Immature natural killer cell (primary cell): ENCODE measurements at regions not wholly inside any gene's neighbourhood (a gene's known extent, or its start where the extent isn't known, plus 50 kb on each side); places are given as distances from the start of the nearest gene placed in this dataset.
"Not testable (repeated sequence)": the region's sequence is repeated elsewhere in the genome, so short reads cannot be mapped to it uniquely, and the experiment has no call there.

Source experiments
- DNase-seq, 3 donors: peaks; one replicate each; pipeline ENCODE4 v3.0.0; 2022; ENCODE audit warnings: mixed read lengths in 1 of 3
- H3K27ac Mint-ChIP-seq, 6 donors: one replicate each; pipeline ENCODE4 v1.8.0; 2020; ENCODE audit warnings: mixed read lengths in 6 of 6, mild to moderate bottlenecking in 5 of 6, inconsistent platforms in 4 of 6, moderate library complexity in 3 of 6
- H3K27me3 Mint-ChIP-seq, 3 donors: one replicate each; pipeline ENCODE4 v1.8.0; 2020 to 2021; ENCODE audit warnings: low read depth in 3 of 3, mild to moderate bottlenecking in 3 of 3, mixed read lengths in 3 of 3, moderate library complexity in 3 of 3, inconsistent platforms in 1 of 3
- H3K36me3 Mint-ChIP-seq, 3 donors: one replicate each; pipeline ENCODE4 v1.8.0; 2020; ENCODE audit warnings: mixed read lengths in 3 of 3, inconsistent platforms in 2 of 3, mild to moderate bottlenecking in 2 of 3
- H3K4me1 Mint-ChIP-seq, 2 donors: one replicate each; pipeline ENCODE4 v1.8.0; 2020; ENCODE audit warnings: inconsistent platforms in 2 of 2, mild to moderate bottlenecking in 2 of 2, mixed read lengths in 2 of 2, moderate library complexity in 1 of 2
- H3K4me3 Mint-ChIP-seq, 5 donors: one replicate each; pipeline ENCODE4 v1.8.0; 2020; ENCODE audit warnings: mild to moderate bottlenecking in 5 of 5, mixed read lengths in 5 of 5, inconsistent platforms in 3 of 5, moderate library complexity in 3 of 5
- H3K9me3 Mint-ChIP-seq, 6 donors: one replicate each; pipeline ENCODE4 v1.8.0; 2020; ENCODE audit warnings: mild to moderate bottlenecking in 6 of 6, mixed read lengths in 6 of 6, inconsistent platforms in 4 of 6, moderate library complexity in 3 of 6

DNA sequence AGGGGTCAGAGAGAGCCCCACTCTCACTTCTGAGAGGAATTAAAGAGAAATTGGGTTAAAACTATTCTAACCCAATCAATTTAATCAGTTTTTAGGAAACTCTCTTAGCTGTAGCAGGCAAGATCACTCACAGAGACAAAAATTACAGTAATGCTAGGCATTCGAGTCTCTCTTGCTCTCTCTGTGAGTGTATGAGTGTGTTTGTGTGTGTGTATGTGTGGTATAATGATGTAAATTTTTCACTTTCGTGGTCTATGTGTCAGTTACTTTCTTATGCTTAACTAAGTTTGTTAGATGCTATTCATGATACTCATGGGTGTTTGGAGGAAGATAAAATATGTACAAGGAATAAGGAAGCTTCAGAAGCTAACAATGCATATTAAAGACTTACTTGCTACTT, 131.3 kb downstream of the FASLG start:
- Mint-ChIP-seq H3K27ac (peak overlapping the region in 1 of 6 donors; percentile 24), H3K4me3 (no peak overlapping the region), H3K27me3 (peaks cover 0 to 3% (median 3%) of the 10 kb centered on the region in 3 donors), H3K4me1 (peaks cover 18 to 26% of the 10 kb centered on the region in 2 donors), H3K9me3 (peaks cover 0 to 1% (median 0%) of the 10 kb centered on the region in 6 donors), H3K36me3 (no peaks in the 10 kb centered on the region)
- DNase-seq, result no peak

DNA sequence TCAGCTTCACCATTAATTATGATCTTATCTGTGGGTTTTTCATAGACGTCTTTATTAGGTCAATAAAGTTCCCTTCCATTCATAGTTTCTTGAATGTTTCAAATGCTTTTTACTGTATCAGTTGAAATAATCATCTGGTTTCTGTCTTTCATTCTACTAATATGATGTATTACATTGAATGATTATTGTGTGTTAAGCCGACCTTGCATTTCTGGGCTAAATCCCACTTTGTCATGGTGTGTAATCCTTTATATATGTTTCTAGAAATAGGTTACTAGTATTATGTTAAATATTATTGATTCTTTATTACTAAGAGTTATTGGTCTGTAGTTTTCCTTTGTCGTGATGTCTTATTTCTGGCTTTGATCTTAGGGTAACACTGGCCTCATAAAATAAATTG, 134.9 kb downstream of the FASLG start:
- Mint-ChIP-seq H3K27me3 (peaks cover 0 to 3% (median 3%) of the 10 kb centered on the region in 3 donors), H3K9me3 (no peaks in the 10 kb centered on the region), H3K4me3 (no peak overlapping the region), H3K36me3 (peaks cover 0 to 5% (median 3%) of the 10 kb centered on the region in 3 donors), H3K4me1 (peaks cover 18 to 21% of the 10 kb centered on the region in 2 donors), H3K27ac (no peak overlapping the region)
- no peak for DNase-seq

DNA sequence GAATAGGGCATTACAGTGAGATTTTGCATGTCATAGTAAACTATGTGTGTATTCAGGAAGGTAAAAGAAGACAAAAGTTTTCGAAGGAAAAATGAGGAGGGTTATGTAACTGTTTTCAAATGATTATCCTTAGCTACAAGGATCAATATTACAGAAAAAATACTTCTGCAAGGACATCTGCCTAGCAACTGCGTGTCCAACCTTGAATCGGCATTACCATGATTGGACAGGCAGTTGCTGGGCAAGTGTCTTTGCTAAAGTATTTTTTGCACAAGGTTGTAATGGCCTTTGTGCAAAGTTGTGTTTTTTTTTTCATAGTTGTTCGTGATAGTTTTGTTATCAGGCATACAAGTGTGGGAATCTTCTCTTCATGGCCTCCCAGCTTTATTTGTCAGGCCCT, 136.8 kb downstream of the FASLG start:
- Mint-ChIP-seq H3K27me3 (peaks cover 0 to 3% (median 2%) of the 10 kb centered on the region in 3 donors), H3K36me3 (peaks cover 0 to 5% (median 3%) of the 10 kb centered on the region in 3 donors), H3K4me1 (peaks cover 2 to 3% of the 10 kb centered on the region in 2 donors), H3K4me3 (no peak overlapping the region), H3K9me3 (no peaks in the 10 kb centered on the region), H3K27ac (no peak overlapping the region)
- no peak for DNase-seq

DNA sequence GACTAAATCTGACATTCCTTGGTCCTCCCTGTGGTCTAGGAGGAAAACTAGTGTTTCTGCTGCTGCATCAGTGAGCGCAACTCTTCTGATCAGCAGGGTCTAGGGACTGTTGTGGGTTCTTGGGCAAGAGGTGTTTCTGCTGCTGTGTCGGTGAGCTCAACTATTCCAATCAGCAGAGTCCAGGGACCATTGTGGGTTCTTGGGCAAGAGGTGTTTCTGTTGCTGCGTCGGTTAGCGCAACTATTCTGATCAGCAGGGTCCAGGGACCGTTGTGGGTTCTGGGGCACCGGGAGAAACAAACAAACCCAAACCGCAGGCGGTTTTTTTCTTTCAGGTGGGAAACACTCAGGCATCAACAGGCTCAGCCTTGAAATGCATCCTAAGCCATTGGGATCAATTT, 140.9 kb downstream of the FASLG start:
- H3K36me3 Mint-ChIP-seq, H3K4me3 Mint-ChIP-seq, H3K4me1 Mint-ChIP-seq, DNase-seq, H3K9me3 Mint-ChIP-seq, H3K27me3 Mint-ChIP-seq: not testable (repeated sequence)
- peak overlapping the region in 1 of 6 donors; percentile 41 for H3K27ac Mint-ChIP-seq

DNA sequence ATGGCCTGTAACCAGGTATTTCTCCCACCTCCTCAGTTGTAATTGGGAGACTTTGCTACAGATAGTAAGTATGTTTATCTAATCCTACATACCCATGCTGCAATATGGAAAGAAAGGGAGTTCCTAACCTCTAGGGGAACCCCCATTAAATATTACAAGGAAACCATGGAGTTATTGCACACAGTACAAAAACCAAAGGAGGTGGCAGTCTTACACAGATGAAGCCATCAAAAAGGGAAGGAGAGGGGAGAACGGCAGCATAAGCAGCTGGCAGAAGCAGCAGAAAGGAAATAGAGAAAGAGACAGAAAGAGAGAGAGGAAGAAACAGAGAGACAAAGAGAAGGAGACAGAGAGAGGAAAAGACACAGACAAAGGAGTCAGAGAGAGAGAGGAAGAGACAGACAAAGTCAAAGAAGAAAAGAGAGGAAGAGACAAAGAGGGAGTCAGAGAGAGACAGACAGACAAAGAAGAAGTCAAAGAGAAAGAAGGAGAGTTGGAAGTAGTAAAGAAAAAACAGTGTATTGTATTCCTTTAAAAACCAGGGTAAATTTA, 142.9 kb downstream of the FASLG start:
- Mint-ChIP-seq H3K27me3 (peaks cover 0 to 2% (median 1%) of the 10 kb centered on the region in 3 donors), H3K36me3 (peaks cover 0 to 6% (median under 1%) of the 10 kb centered on the region in 3 donors), H3K4me3 (no peak overlapping the region), H3K9me3 (peaks cover 0 to 7% (median 3%) of the 10 kb centered on the region in 6 donors), H3K27ac (peak overlapping the region in 1 of 6 donors; percentile 63), H3K4me1 (no peaks in the 10 kb centered on the region)
- no peak for DNase-seq

DNA sequence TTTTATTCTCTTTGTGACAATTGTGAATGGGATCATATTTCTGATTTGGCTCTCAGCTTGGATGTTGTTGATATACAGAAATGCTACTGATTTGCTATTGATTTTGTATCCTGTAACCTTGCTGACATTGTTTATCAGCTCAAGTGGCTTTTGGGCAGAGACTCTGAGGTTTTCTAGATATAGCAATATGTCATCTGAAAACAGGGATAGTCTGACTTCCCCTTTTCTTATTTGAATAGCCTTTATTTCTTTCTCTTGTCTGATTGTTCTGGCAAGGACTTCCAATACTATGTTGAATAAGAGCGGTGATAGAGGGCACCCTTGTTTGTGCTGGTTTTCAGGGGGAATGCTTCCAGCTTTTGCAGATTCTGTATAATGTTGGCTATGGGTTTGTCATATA, 150.8 kb downstream of the FASLG start:
- Mint-ChIP-seq H3K27ac (no peak overlapping the region), H3K36me3 (peaks cover 0 to 5% (median under 1%) of the 10 kb centered on the region in 3 donors), H3K4me1 (peaks cover 1 to 12% of the 10 kb centered on the region in 2 donors), H3K9me3 (no peaks in the 10 kb centered on the region), H3K27me3 (peaks cover 0 to 1% (median 0%) of the 10 kb centered on the region in 3 donors), H3K4me3 (no peak overlapping the region)
- DNase-seq, result no peak

DNA sequence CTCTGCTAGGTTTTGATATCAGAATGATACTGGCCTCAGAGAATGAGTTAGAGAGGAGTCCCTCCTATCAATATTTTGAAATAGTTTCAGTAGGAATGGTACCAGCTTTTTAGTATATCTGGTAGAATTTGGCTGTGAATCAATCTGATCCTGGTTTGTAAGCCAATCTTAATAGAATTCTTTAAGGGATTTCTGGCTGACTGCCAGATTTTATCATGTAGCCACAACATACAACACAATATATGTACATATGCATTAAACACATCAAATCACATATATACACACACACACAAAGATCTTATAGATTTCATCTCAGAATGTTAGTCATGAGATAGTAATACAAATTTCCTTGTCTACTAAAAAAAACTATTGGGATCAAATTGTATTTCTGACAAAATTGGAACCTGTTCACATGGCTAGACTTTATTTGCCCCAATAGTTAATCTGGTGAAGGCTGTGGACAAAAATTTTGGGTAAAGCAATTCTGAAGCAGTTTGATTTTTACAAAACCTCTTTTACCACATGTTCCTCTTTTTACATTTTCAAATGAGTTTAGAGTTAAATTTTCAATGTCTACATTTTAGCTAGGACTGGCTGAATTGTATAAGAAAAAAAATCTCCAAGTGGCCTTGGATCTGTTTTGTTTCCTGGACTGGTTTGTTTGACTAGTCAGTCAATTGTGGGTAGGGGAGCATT, 151.7 kb downstream of the FASLG start:
- DNase-seq, result no peak
- H3K27ac Mint-ChIP-seq, result no peak overlapping the region
- H3K9me3 Mint-ChIP-seq, result peaks cover 0 to 2% (median 0%) of the 10 kb centered on the region in 6 donors
- peaks cover 0 to 5% (median 3%) of the 10 kb centered on the region in 3 donors for H3K36me3 Mint-ChIP-seq
- peaks cover 0 to 1% (median 0%) of the 10 kb centered on the region in 3 donors for H3K27me3 Mint-ChIP-seq
- peaks cover 7 to 19% of the 10 kb centered on the region in 2 donors for H3K4me1 Mint-ChIP-seq
- H3K4me3 Mint-ChIP-seq, result no peak overlapping the region

DNA sequence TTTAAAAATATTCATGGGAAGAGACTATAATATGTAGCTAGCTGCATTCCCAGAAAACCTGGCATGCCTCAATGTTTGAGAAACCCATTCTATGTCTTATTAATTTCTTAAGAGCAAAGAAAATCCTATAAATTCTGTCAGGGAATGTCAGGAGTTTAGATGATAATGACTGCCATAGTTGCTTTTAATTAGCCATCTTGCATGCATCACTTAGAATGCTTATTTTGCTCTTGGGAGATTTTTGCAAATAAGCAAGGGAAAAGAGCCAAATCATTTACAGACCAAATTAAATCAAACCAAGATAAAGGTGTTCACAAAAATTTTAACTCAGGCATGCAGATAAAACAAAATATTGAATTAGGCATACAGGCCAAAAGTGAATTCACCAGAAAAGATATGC, 152.8 kb downstream of the FASLG start:
- peaks cover 0 to 2% (median 0%) of the 10 kb centered on the region in 6 donors for H3K9me3 Mint-ChIP-seq
- peaks cover 0 to 1% (median 0%) of the 10 kb centered on the region in 3 donors for H3K27me3 Mint-ChIP-seq
- H3K27ac Mint-ChIP-seq, result peak overlapping the region in 1 of 6 donors; percentile 8
- peaks cover 18 to 30% of the 10 kb centered on the region in 2 donors for H3K4me1 Mint-ChIP-seq
- DNase-seq, result no peak
- H3K36me3 Mint-ChIP-seq, result peaks cover 0 to 5% (median 3%) of the 10 kb centered on the region in 3 donors
- H3K4me3 Mint-ChIP-seq, result no peak overlapping the region

DNA sequence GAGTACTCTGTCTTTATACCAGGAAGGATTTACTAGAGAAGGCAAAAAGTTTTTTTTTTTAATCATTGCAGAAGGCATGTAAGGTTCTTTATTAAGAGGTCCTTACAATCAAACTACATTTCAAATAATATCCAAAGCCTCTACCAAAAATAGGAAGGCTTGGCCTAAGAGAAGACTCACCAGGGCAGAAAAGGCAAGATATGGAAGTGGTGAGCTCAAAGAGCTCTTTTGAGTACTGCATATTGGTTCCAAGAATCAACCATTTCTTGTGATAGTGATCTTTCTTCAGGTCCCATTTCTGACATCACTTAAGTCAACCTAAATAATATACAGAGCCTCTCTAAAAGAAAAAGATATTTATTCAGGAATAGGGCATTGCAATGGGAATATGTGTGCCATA, 153.2 kb downstream of the FASLG start:
- H3K27me3 Mint-ChIP-seq, result peaks cover 0 to 2% (median 0%) of the 10 kb centered on the region in 3 donors
- no peak for DNase-seq
- H3K4me3 Mint-ChIP-seq, result no peak overlapping the region
- peaks cover 0 to 5% (median 3%) of the 10 kb centered on the region in 3 donors for H3K36me3 Mint-ChIP-seq
- peaks cover 22 to 34% of the 10 kb centered on the region in 2 donors for H3K4me1 Mint-ChIP-seq
- no peak overlapping the region for H3K27ac Mint-ChIP-seq
- H3K9me3 Mint-ChIP-seq, result peaks cover 0 to 2% (median 0%) of the 10 kb centered on the region in 6 donors

DNA sequence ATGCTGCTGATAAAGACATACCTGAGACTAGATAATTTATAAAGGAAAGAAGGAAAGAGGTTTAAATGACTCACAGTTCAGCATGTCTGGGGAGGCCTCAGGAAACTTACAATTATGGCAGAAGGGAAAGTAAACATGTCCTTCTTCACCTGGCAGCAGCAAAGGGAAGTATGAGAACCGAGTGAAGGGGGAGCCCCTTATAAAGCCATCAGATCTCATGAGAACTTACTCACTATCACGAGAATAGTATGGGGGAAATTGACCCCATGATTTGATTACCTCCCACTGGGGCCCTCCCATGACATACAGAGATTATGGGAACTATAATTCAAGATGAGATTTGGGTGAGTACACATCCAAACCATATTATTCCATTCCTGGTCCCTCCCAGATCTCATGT, 154.4 kb downstream of the FASLG start:
- no peak for DNase-seq
- Mint-ChIP-seq H3K9me3 (peaks cover 0 to 2% (median 0%) of the 10 kb centered on the region in 6 donors), H3K27me3 (peaks cover 0 to 2% (median 0%) of the 10 kb centered on the region in 3 donors), H3K4me3 (no peak overlapping the region), H3K36me3 (peaks cover 0 to 3% (median 0%) of the 10 kb centered on the region in 3 donors), H3K27ac (no peak overlapping the region), H3K4me1 (peaks cover 34 to 46% of the 10 kb centered on the region in 2 donors)

DNA sequence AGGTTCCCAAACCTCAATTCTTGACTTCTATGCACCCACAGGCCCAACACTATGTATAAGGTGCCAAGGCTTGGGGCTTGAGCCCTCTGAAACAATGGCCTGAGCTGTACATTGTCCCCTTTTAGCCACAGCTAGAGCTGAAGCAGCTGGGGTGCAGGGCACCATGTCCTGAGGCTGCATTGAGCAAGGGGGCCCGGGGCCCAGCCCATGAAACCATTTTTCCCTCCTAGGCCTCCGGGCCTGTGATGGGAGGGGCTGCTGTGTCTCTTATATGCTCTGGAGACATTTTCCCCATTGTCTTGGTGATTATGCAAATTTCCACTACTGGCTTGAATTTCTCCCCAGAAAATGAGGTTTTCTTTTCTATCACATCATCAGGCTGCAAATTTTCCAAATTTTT, 155.5 kb downstream of the FASLG start:
- H3K4me1 Mint-ChIP-seq, result peaks cover 45 to 57% of the 10 kb centered on the region in 2 donors
- peaks cover 0 to 7% (median 0%) of the 10 kb centered on the region in 3 donors for H3K27me3 Mint-ChIP-seq
- peaks cover 0 to 2% (median 0%) of the 10 kb centered on the region in 6 donors for H3K9me3 Mint-ChIP-seq
- DNase-seq, result no peak
- peaks cover 0 to 3% (median 0%) of the 10 kb centered on the region in 3 donors for H3K36me3 Mint-ChIP-seq
- H3K4me3 Mint-ChIP-seq, result no peak overlapping the region
- H3K27ac Mint-ChIP-seq, result no peak overlapping the region

DNA sequence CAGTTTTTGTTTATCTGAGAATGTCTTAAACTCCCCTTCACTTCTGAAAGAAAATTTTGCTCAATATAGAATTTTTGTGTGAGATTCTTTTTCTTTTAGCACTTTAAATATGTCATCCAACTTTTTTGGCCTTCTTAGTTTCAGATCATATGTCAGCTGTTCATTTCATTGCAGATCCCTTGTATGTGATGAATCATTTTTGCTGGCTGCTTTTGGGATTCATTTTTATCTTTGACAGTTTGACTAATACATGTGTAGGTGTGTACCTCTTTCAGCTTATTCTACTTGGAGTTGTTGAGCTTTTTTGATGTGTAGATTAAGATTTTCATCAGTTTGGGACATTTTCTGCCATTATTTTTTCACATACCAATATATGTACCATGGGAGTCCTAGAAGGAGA, 156.8 kb downstream of the FASLG start:
- peak overlapping the region in 4 of 6 donors; percentile 65 to 92 (median 66) for H3K27ac Mint-ChIP-seq

DNA sequence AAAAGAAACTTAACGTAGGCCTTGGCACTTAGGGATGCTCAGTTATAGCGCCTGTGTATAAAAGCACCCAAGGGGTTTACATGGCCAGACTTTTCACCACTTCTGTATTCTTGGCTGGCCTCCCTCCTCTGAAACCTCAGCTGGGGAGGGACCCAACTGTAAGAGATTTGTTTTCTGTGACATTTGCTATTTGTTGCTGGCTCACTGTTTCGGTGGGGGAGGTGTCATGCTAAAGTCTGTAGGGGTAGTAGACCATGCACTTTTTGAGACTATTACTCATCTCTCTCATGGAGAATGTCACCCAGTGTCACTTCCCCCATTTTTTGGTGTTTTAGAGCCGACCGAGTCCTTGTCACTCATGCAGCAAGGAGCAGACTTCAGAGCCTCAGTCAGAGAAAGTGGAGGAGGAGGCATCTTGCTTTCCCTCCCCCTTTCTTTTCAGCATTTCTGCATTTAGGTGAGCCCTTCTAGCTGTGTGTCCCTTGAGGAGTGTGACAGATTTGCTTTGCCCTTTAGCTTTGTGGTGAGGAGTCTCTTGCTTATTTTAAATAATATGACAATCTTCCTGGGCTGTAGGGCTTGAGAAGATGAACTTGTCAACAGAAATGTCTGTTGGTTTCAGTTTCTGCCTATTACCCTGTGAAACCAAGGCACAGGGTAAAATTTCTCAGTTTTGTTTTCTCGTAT, 160.1 kb downstream of the FASLG start:
- Mint-ChIP-seq H3K9me3 (peaks cover 0 to 2% (median 0%) of the 10 kb centered on the region in 6 donors), H3K27me3 (peaks cover 0 to 5% (median 0%) of the 10 kb centered on the region in 3 donors), H3K27ac (peak overlapping the region; percentile 86 to 97 (median 93)), H3K36me3 (peaks cover 0 to 3% (median 0%) of the 10 kb centered on the region in 3 donors), H3K4me3 (peak overlapping the region; percentile 63 to 78 (median 71)), H3K4me1 (peaks cover 56 to 68% of the 10 kb centered on the region in 2 donors)
- peak; percentile 53 to 67 (median 56) for DNase-seq

More for the DNA sequence above, 156.8 kb downstream of the FASLG start:
- no peak for DNase-seq
- peaks cover 0 to 3% (median 0%) of the 10 kb centered on the region in 3 donors for H3K36me3 Mint-ChIP-seq
- H3K27me3 Mint-ChIP-seq, result peaks cover 0 to 7% (median 0%) of the 10 kb centered on the region in 3 donors
- peak overlapping the region in 2 of 5 donors; percentile 12 to 28 for H3K4me3 Mint-ChIP-seq
- peaks cover 56 to 71% of the 10 kb centered on the region in 2 donors for H3K4me1 Mint-ChIP-seq
- peaks cover 0 to 2% (median 0%) of the 10 kb centered on the region in 6 donors for H3K9me3 Mint-ChIP-seq
